Heart left ventricle (tissue), 16 donors: ENCODE measurements at regions not wholly inside any gene's neighbourhood (a gene's known extent, or its start where the extent isn't known, plus 50 kb on each side); places are given as distances from the start of the nearest gene placed in this dataset.

Source experiments
- ATAC-seq, 4 donors: fragments of 200-7000 bp; cut with Tn5 transposase; one replicate each; pipeline ENCODE4 v1.9.1; 2020 to 2022; ENCODE audit warnings: moderate library complexity in 4 of 4, mild to moderate bottlenecking in 3 of 4, moderate number of reproducible peaks in 1 of 4
- DNase-seq, 5 donors: peaks; one replicate each; pipeline ENCODE4 v3.0.0-alpha.2; 2020
- H3K27ac ChIP-seq, 12 donors: fragments of 200-600 bp; sonication (generic) in 4 of 12; one replicate each; pipeline versions ENCODE4 v1.5.0 to v1.8.0; 2016 to 2022; ENCODE audit warnings: mild to moderate bottlenecking in 2 of 12
- H3K27me3 ChIP-seq, 9 donors: fragments of 200-600 bp; sonication (generic) in 2 of 9; one replicate each; pipeline versions ENCODE4 v1.5.1 to v1.8.0; 2016 to 2022; ENCODE audit warnings: mild to moderate bottlenecking in 3 of 9
- H3K36me3 ChIP-seq, 9 donors: fragments of 200-600 bp; sonication (generic) in 2 of 9; one replicate each; pipeline versions ENCODE4 v1.5.0 to v1.8.0; 2018 to 2022; ENCODE audit warnings: mild to moderate bottlenecking in 2 of 9
- H3K4me1 ChIP-seq, 12 donors: fragments of 200-600 bp; sonication (generic) in 4 of 12; one replicate each; pipeline versions ENCODE4 v1.5.0 to v1.8.0; 2016 to 2022; ENCODE audit warnings: mild to moderate bottlenecking in 3 of 12
- H3K4me3 ChIP-seq, 12 donors: fragments of 200-600 bp; sonication (generic) in 4 of 12; one replicate each; pipeline versions ENCODE4 v1.5.0 to v1.8.0; 2017 to 2022; ENCODE audit warnings: mild to moderate bottlenecking in 9 of 12, moderate library complexity in 4 of 12
- H3K9me3 ChIP-seq, 12 donors: fragments of 200-600 bp; sonication (generic) in 4 of 12; one replicate each; pipeline versions ENCODE4 v1.5.0 to v1.8.0; 2016 to 2022; ENCODE audit warnings: mild to moderate bottlenecking in 1 of 12
- CTCF ChIP-seq, 12 donors: fragments of 200-600 bp; sonication (generic) in 4 of 12; IDR thresholded peaks; one replicate each; pipeline versions ENCODE4 v1.5.0 to v1.8.0; 2018 to 2022; ENCODE audit warnings: antibody characterized with exemption in 12 of 12, mild to moderate bottlenecking in 5 of 12
- POLR2A ChIP-seq, 2 donors: fragments of 450-650 bp; IDR thresholded peaks; one replicate each; pipeline ENCODE4 v1.6.1; 2017; ENCODE audit warnings: antibody characterized with exemption in 2 of 2, mild to moderate bottlenecking in 2 of 2, moderate library complexity in 2 of 2
- WGBS, 4 donors: extraction: QIAGEN DNeasy Blood & Tissue Kit in 2 of 4; methylation state at CpG; one replicate each; pipeline versions ENCODE4 v1.1.5 to v1.1.7; 2013 to 2018; 5-methylcytosine and 5-hydroxymethylcytosine counted together
- intact Hi-C, 10 donors: fragments of 100-400 bp; cut with DNase I; formaldehyde crosslinking; loops; one replicate each; pipeline versions ENCODE4 v1.11.1 to v1.14.2; 2022
- donor health status: ischemic (EF 13 %, LVEDD 7.1; RV severe dilation, severe dysfunction).
- donor health status: healthy with polysubstance abuse.
- donor health status: DM: no; HTN: yes; CAD: no.
- donor health status: DM: no; HTN: no; CAD: no.
- donor health status: ischemic (EF 25% LVEDD 6.9; RV normal size, moderate dysfunction).
- donor health status: ischemic (EF 25% LVEDD 5.7; RV mildly dilated, moderate dysfunction).
- donor health status: healthy.
- donor health status: DM: yes; HTN: yes; CAD: no.
- donor health status: ischemic (EF 35%, LVEDD 5.7; RV mildly dilated, moderate dysfunction).
- donor health status: nonischemic (EF 11% LVEDD 7.7; RV severe dilation, severe dysfunction).
- donor health status: DM: yes; HTN: yes; CAD: no.
- donor health status: PGD.
- donor health status: ischemic (EF 29% LVEDD 5.4; RV normal size, mild dysfunction).
- donor health status: nonischemic (EF 23%, LVEDD 6.1; RV moderate dilation, normal function).

GRCh38 chrX:117094149-117094548, 631.4 kb upstream of the CT83 start:
- intact Hi-C loops, result no loop called here
- H3K27me3 ChIP-seq, result no peaks in the 10 kb centered on the region
- H3K36me3 ChIP-seq, result no peaks in the 10 kb centered on the region
- H3K4me1 ChIP-seq, result no peaks in the 10 kb centered on the region
- DNase-seq, result no peak
- no peak for ATAC-seq
- H3K27ac ChIP-seq, result no peak overlapping the region
- no peak overlapping the region for H3K4me3 ChIP-seq
- H3K9me3 ChIP-seq, result peaks cover 0 to 47% (median 0%) of the 10 kb centered on the region in 12 donors
- TF ChIP-seq POLR2A (IDR thresholded peaks at IDR 0.05) (no peak), CTCF (IDR thresholded peaks at IDR 0.05) (no peak)
- WGBS, 4 donors, result 56 to 86% (median 74%) methylated on average over 1 of the region's 1 CpG

GRCh38 chrX:117093319-117093718, 630.5 kb upstream of the CT83 start:
- Histone ChIP-seq H3K4me3 (no peak overlapping the region), H3K4me1 (no peaks in the 10 kb centered on the region), H3K9me3 (peaks cover 0 to 47% (median 0%) of the 10 kb centered on the region in 12 donors), H3K36me3 (no peaks in the 10 kb centered on the region), H3K27ac (no peak overlapping the region), H3K27me3 (no peaks in the 10 kb centered on the region)
- no peak for TF ChIP-seq CTCF (IDR thresholded peaks at IDR 0.05)
- TF ChIP-seq POLR2A (IDR thresholded peaks at IDR 0.05), result no peak
- DNase-seq (no peak), ATAC-seq (no peak)
- intact Hi-C loops, result no loop called here
- 81 to 96% (median 89%) methylated on average over 1 of the region's 1 CpG for WGBS, 4 donors

GRCh38 chrX:117092641-117093040, 629.9 kb upstream of the CT83 start:
- no peaks in the 10 kb centered on the region for H3K27me3 ChIP-seq
- no peak for ATAC-seq
- TF ChIP-seq POLR2A (IDR thresholded peaks at IDR 0.05) (no peak), CTCF (IDR thresholded peaks at IDR 0.05) (no peak)
- H3K4me3 ChIP-seq, result no peak overlapping the region
- intact Hi-C loops, result no loop called here
- H3K36me3 ChIP-seq, result no peaks in the 10 kb centered on the region
- WGBS, 4 donors, result 46 to 74% (median 60%) methylated on average over 1 of the region's 1 CpG
- H3K4me1 ChIP-seq, result no peaks in the 10 kb centered on the region
- no peak overlapping the region for H3K27ac ChIP-seq
- peaks cover 0 to 47% (median 0%) of the 10 kb centered on the region in 12 donors for H3K9me3 ChIP-seq
- DNase-seq, result no peak

- no peaks in the 10 kb centered on the region for H3K9me3 ChIP-seq
- intact Hi-C loops, result no loop called here
- no peaks in the 10 kb centered on the region for H3K27me3 ChIP-seq
- no peak overlapping the region for H3K27ac ChIP-seq
- no peak for DNase-seq
- TF ChIP-seq POLR2A (IDR thresholded peaks at IDR 0.05), result no peak
- TF ChIP-seq CTCF (IDR thresholded peaks at IDR 0.05), result no peak
- no peaks in the 10 kb centered on the region for H3K4me1 ChIP-seq
- no peaks in the 10 kb centered on the region for H3K36me3 ChIP-seq
- H3K4me3 ChIP-seq, result no peak overlapping the region
- ATAC-seq, result no peak
Measured at GRCh38 chrX:117063224-117063623, 600.4 kb upstream of the CT83 start.
